H1 (cell line): ENCODE measurements at regions not wholly inside any gene's neighbourhood (a gene's known extent, or its start where the extent isn't known, plus 50 kb on each side); places are given as distances from the start of the nearest gene placed in this dataset.

Experiments
- BRCA1 ChIP-seq: IDR thresholded peaks from 2 replicates; pipeline ENCODE4 v1.6.1; 2012; ENCODE audit warnings: low read depth, low read length, improper control_type of control experiment
- KDM1A ChIP-seq: fragments of 200-600, 300-600 bp; sonication (generic); IDR thresholded peaks from 2 replicates; pipeline ENCODE4 v1.7.1; 2016; ENCODE audit warnings: mild to moderate bottlenecking, low read length, borderline replicate concordance
- MAFK ChIP-seq: IDR thresholded peaks from 2 replicates; pipeline ENCODE4 v1.6.1; 2012; ENCODE audit warnings: low read depth, mild to moderate bottlenecking, improper control_type of control experiment, low read length
- RNF2 ChIP-seq: fragments of 200-900, 300-1000 bp; sonication (generic); IDR thresholded peaks from 2 replicates; pipeline ENCODE4 v1.7.1; 2016; ENCODE audit warnings: borderline replicate concordance, low read depth, mild to moderate bottlenecking, antibody characterized with exemption, low read length; ENCODE audit not compliant: poor library complexity, severe bottlenecking; ENCODE audit errors: missing control alignments

DNA sequence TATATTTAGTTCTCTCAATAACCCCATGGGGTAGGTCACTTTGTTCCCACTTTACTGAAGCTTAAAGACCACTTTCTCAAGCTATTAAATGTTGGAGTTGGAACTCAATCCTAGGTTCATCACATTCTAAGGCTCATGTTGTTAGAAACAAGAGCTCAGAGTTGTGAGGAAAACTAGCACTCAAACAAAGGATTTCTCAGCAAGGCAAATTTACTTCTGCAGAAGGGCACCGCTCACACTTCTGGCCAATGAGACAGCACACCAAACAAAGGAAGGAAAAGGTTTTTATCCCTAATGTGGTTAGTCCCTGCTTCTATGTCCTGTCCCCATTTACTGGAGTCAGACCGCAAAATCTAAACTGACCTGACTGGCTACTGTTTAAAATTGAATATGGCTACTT lies 214.6 kb upstream of the PHF14 start (continued):
- TF ChIP-seq KDM1A (no peak), BRCA1 (no peak), MAFK (no peak), RNF2 (no peak)
